ENCODE measurements at regions not wholly inside any gene's neighbourhood (a gene's known extent, or its start where the extent isn't known, plus 50 kb on each side); places are given as distances from the start of the nearest gene placed in this dataset.

DNA sequence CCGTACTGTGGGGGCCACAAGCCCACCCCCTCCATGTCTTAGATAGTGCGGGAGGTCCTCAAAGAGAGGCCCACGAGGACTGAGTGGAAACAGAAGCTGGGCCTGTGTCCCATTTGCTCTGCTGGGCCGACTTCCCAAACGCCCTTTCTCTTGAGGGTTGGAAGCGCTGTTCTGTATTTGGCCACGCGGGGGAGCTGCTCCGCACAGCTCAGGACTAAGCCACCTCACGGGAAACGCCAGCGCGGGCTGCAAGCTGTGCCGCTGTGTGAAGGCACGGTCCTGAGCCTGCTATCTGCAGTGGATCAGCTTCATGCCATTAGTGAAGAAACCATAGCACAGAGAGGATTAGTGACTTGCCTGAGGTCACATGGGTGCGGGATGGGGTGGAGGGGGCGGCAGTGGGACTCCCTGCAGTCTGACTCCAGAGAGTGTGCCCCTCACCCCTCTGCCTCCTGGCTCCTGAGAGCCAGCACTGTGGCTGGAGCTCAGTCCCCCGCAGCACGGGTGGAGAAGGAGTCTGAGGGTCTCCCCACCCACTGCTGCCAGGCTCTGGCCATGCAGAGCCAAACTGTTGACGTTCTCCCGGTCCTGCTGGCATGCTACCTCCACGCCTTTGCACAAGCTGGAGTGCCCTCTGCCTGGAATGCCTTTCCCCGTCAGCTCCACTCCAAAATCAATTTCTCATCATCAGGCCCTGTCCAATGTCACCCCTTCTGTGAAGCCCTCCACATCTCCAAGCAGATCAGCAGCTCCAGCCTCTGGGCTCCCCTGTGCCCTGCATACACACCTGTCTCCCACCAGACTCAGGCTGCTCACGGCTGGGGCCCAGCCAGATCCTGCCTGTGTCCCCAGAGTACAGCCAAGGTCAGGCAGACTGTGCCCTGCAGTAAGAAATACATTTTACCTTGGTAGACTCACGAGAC is 51.5 kb upstream of the LRRC32 start:
- peak; percentile 46 to 68 (median 52) for DNase-seq (ENCODE audit: low read depth in 2 of 3, low spot score in 2 of 3)

GRCh38 chr11:76723142-76723541 is 52.6 kb upstream of the LRRC32 start:
- DNase-seq (ENCODE audit: low read depth in 2 of 3, low spot score in 2 of 3) = no peak

- no peak for DNase-seq (ENCODE audit: low read depth in 2 of 3, low spot score in 2 of 3)
These were observed 53.0 kb upstream of the LRRC32 start for GRCh38 chr11:76723548-76723947.

GRCh38 chr11:76724171-76724768 is 53.7 kb upstream of the LRRC32 start:
- DNase-seq (ENCODE audit: low read depth in 2 of 3, low spot score in 2 of 3) = no peak

- no peak for DNase-seq (ENCODE audit: low read depth in 2 of 3, low spot score in 2 of 3)
These were observed 54.9 kb upstream of the TSKU start for GRCh38 chr11:76728227-76728626.

- DNase-seq (ENCODE audit: low read depth in 2 of 3, low spot score in 2 of 3) = no peak
These were observed 54.4 kb upstream of the TSKU start for GRCh38 chr11:76728778-76729177.

DNA sequence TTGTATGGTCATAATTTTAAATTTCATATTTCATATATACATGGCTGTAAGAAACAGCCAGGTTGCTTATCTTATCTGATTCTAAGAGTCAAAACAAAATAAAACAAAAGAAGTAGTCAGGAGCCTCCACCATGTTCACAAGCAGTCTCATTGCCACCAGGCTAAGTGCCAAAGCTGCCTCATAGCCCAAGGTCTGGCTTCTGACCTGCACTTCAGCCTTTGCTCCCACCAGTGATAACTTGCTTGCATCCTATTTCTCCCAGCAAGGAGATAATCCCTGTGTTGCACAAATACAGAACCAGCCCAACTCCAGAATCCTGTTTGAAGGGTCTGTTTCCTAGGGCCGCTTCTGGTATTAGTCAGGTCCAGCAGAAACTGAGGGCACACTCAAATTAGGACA is 53.9 kb upstream of the TSKU start:
- no peak for DNase-seq (ENCODE audit: low read depth in 2 of 3, low spot score in 2 of 3)

GRCh38 chr11:76730887-76731565 is 52.1 kb upstream of the TSKU start:
- no peak for DNase-seq (ENCODE audit: low read depth in 2 of 3, low spot score in 2 of 3)

- no peak for DNase-seq (ENCODE audit: low read depth in 2 of 3, low spot score in 2 of 3)
These were observed 50.5 kb upstream of the TSKU start for GRCh38 chr11:76732643-76733042.

Data from activated CD8-positive, alpha-beta memory T cell treated with anti-CD3 and anti-CD28 coated beads for 48 hours (primary cell).